SK-N-SH treated with all-trans-retinoic acid at 6 μM for 48 hours (cell line): ENCODE measurements at regions not wholly inside any gene's neighbourhood (a gene's known extent, or its start where the extent isn't known, plus 50 kb on each side); places are given as distances from the start of the nearest gene placed in this dataset.

Experiments
- OSR1 ChIP-seq: fragments of 250-450 bp; sonication (Bioruptor Pico); IDR thresholded peaks from 2 replicates; pipeline ENCODE4 v1.8.0; 2022; ENCODE audit warnings: moderate library complexity, mild to moderate bottlenecking, inconsistent platforms
- PPARA ChIP-seq: fragments of 250-450 bp; sonication (Bioruptor Pico); IDR thresholded peaks from 2 replicates; pipeline ENCODE4 v1.5.0; 2020; ENCODE audit warnings: mild to moderate bottlenecking, borderline replicate concordance
- RARB ChIP-seq: fragments of 250-450 bp; sonication (Bioruptor Pico); IDR thresholded peaks from 2 replicates; pipeline ENCODE4 v1.8.0; 2021; ENCODE audit warnings: mild to moderate bottlenecking, moderate library complexity
- SNAI2 ChIP-seq: fragments of 250-450 bp; sonication (Bioruptor Pico); IDR thresholded peaks from 2 replicates; pipeline ENCODE4 v1.5.0; 2020; ENCODE audit warnings: mild to moderate bottlenecking, moderate library complexity
- ZC3H10 ChIP-seq: fragments of 250-450 bp; sonication (Bioruptor Pico); IDR thresholded peaks from 2 replicates; pipeline ENCODE4 v1.5.1; 2021; ENCODE audit warnings: mild to moderate bottlenecking, moderate library complexity
- ZFP30 ChIP-seq: fragments of 450-650 bp; formaldehyde crosslinking; IDR thresholded peaks from 2 replicates; pipeline ENCODE4 v1.5.0; 2022; ENCODE audit warnings: mild to moderate bottlenecking, moderate library complexity
- ZNF8 ChIP-seq: fragments of 450-650 bp; formaldehyde crosslinking; IDR thresholded peaks from 2 replicates; pipeline ENCODE4 v1.5.0; 2020; ENCODE audit warnings: mild to moderate bottlenecking, moderate library complexity

DNA sequence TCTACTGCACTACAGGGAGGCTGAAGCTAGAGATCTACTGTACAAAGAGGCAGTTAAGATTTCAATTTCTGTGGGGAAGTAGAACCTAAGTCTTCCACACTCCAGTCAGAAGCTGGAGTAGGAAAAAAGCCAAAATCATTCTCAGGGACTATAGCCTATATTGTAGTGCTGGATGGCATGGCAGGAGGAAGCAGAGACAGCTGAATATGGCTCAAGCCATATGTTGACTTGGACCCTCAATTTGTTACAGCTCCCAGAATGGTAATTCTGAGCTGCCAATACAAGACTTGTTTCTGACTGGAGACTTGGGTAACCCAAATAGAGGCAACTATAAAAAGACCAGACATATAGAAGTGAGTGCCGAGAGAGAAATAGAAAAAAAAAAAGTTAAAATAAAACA, 200.6 kb downstream of the PTBP2 start:
- TF ChIP-seq OSR1 (CRISPR knock-in tag), result no peak
- TF ChIP-seq SNAI2 (CRISPR knock-in tag), result no peak
- TF ChIP-seq ZFP30 (CRISPR knock-in tag), result no peak
- TF ChIP-seq RARB (CRISPR knock-in tag), result no peak
- no peak for TF ChIP-seq ZNF8
- TF ChIP-seq ZC3H10 (CRISPR knock-in tag), result no peak
- TF ChIP-seq PPARA (CRISPR knock-in tag), result no peak
